ENCODE measurements at regions not wholly inside any gene's neighbourhood (a gene's known extent, or its start where the extent isn't known, plus 50 kb on each side); places are given as distances from the start of the nearest gene placed in this dataset.

DNA sequence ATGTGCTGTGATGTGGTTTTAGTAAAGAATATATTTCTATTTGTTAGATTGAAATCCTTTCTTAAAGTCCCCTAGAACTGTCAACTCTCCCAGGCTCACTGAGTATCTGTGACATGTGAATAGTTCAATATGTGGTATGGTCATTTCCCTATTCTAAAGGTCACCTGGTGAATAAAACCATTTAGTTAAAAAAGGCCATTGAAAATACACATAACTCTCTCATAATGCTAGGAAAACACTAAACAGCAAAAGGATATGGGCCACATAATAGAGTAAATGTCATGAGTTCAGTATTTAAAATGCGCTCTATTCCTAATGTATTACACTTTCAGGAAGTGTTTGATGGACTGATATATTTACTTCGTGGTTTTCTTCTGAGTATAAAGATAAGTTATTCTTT is 420.9 kb upstream of the JAG1 start:
- ChIA-PET CTCF (no interaction called here), POLR2A (no interaction called here)
- no peaks in the 10 kb centered on the region for H3K36me3 Mint-ChIP-seq
- no peak for TF ChIP-seq GTF2I (CRISPR knock-in tag; conservative IDR thresholded peaks at IDR 0.05)
- no peak for TF ChIP-seq ATF6 (CRISPR knock-in tag; IDR thresholded peaks at IDR 0.05)
- TF ChIP-seq KAT7 (CRISPR knock-in tag; IDR thresholded peaks at IDR 0.05; ENCODE audit: borderline replicate concordance), result no peak
- TF ChIP-seq, protein P1, sequence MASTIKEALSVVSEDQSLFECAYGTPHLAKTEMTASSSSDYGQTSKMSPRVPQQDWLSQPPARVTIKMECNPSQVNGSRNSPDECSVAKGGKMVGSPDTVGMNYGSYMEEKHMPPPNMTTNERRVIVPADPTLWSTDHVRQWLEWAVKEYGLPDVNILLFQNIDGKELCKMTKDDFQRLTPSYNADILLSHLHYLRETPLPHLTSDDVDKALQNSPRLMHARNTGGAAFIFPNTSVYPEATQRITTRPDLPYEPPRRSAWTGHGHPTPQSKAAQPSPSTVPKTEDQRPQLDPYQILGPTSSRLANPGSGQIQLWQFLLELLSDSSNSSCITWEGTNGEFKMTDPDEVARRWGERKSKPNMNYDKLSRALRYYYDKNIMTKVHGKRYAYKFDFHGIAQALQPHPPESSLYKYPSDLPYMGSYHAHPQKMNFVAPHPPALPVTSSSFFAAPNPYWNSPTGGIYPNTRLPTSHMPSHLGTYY (CRISPR knock-in tag; IDR thresholded peaks at IDR 0.05), result no peak
- TF ChIP-seq IRF2 (CRISPR knock-in tag; IDR thresholded peaks at IDR 0.05; ENCODE audit: borderline replicate concordance, low read depth), result no peak
- no peak for TF ChIP-seq NFE2L1 (CRISPR knock-in tag; IDR thresholded peaks at IDR 0.05)
- no peak for TF ChIP-seq USF2 (CRISPR knock-in tag; IDR thresholded peaks at IDR 0.05)
- TF ChIP-seq, protein P2, sequence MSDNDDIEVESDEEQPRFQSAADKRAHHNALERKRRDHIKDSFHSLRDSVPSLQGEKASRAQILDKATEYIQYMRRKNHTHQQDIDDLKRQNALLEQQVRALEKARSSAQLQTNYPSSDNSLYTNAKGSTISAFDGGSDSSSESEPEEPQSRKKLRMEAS (CRISPR knock-in tag; IDR thresholded peaks at IDR 0.05), result no peak
- TF ChIP-seq TEAD1 (CRISPR knock-in tag; IDR thresholded peaks at IDR 0.05), result no peak
- TF ChIP-seq CDX4 (CRISPR knock-in tag; IDR thresholded peaks at IDR 0.05; ENCODE audit: borderline replicate concordance), result no peak
- no peak for TF ChIP-seq ZNF416 (CRISPR knock-in tag; IDR thresholded peaks at IDR 0.05)
- TF ChIP-seq ZNF281 (CRISPR knock-in tag; IDR thresholded peaks at IDR 0.05), result no peak
- TF ChIP-seq JUN (CRISPR knock-in tag; IDR thresholded peaks at IDR 0.05), result no peak
- TF ChIP-seq SOX15 (CRISPR knock-in tag; IDR thresholded peaks at IDR 0.05), result no peak
- TF ChIP-seq, protein P3, sequence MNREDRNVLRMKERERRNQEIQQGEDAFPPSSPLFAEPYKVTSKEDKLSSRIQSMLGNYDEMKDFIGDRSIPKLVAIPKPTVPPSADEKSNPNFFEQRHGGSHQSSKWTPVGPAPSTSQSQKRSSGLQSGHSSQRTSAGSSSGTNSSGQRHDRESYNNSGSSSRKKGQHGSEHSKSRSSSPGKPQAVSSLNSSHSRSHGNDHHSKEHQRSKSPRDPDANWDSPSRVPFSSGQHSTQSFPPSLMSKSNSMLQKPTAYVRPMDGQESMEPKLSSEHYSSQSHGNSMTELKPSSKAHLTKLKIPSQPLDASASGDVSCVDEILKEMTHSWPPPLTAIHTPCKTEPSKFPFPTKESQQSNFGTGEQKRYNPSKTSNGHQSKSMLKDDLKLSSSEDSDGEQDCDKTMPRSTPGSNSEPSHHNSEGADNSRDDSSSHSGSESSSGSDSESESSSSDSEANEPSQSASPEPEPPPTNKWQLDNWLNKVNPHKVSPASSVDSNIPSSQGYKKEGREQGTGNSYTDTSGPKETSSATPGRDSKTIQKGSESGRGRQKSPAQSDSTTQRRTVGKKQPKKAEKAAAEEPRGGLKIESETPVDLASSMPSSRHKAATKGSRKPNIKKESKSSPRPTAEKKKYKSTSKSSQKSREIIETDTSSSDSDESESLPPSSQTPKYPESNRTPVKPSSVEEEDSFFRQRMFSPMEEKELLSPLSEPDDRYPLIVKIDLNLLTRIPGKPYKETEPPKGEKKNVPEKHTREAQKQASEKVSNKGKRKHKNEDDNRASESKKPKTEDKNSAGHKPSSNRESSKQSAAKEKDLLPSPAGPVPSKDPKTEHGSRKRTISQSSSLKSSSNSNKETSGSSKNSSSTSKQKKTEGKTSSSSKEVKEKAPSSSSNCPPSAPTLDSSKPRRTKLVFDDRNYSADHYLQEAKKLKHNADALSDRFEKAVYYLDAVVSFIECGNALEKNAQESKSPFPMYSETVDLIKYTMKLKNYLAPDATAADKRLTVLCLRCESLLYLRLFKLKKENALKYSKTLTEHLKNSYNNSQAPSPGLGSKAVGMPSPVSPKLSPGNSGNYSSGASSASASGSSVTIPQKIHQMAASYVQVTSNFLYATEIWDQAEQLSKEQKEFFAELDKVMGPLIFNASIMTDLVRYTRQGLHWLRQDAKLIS (CRISPR knock-in tag; IDR thresholded peaks at IDR 0.05; ENCODE audit: borderline replicate concordance), result no peak
- no peaks in the 10 kb centered on the region for H3K27me3 Mint-ChIP-seq (ENCODE audit: low read depth)
- H3K9me3 Mint-ChIP-seq, result no peaks in the 10 kb centered on the region
- no peak overlapping the region for H3K27ac Mint-ChIP-seq
- ATAC-seq (no peak), DNase-seq (ENCODE audit: low spot score) (no peak)
- peaks cover 6% of the 10 kb centered on the region for H3K4me1 Mint-ChIP-seq
- no peak overlapping the region for H3K4me3 Mint-ChIP-seq
